ENCODE measurements at regions not wholly inside any gene's neighbourhood (a gene's known extent, or its start where the extent isn't known, plus 50 kb on each side); places are given as distances from the start of the nearest gene placed in this dataset.

GRCh38 chr7:109527833-109528232 is 958.2 kb downstream of the DNAJB9 start:
- H3F3A ChIP-seq (ENCODE audit: low read depth), result no peaks in the 10 kb centered on the region
- Mint-ChIP-seq H3K4me1 (no peaks in the 10 kb centered on the region), H3K36me3 (no peaks in the 10 kb centered on the region), H3K9me3 (no peaks in the 10 kb centered on the region), H3K27ac (no peak overlapping the region), H3K4me3 (no peak overlapping the region), H3K27me3 (ENCODE audit: insufficient read depth, low read depth) (no peaks in the 10 kb centered on the region)
- H3K4me1 ChIP-seq, result no peaks in the 10 kb centered on the region
- DNase-seq (ENCODE audit: low spot score), result no peak
- no peak overlapping the region for H3K4me2 ChIP-seq
- no peaks in the 10 kb centered on the region for H3K79me2 ChIP-seq (ENCODE audit: low read depth)
- H4K20me1 ChIP-seq (ENCODE audit: low read depth), result no peaks in the 10 kb centered on the region
- H3K9me3 ChIP-seq (ENCODE audit: low read depth), result no peaks in the 10 kb centered on the region
- no peaks in the 10 kb centered on the region for H3K27me3 ChIP-seq
- H3K36me3 ChIP-seq, result no peaks in the 10 kb centered on the region
- H3K27ac ChIP-seq, result no peak overlapping the region
- H3K4me3 ChIP-seq, result no peak overlapping the region
- H2AFZ ChIP-seq (replicated peaks), result no peak overlapping the region
- TF ChIP-seq CTCF (IDR thresholded peaks at IDR 0.05) (no peak), EZH2phosphoT487 (IDR thresholded peaks at IDR 0.05) (no peak), EZH2 (IDR thresholded peaks at IDR 0.05) (no peak)
- H3K9ac ChIP-seq, result no peak overlapping the region

- Mint-ChIP-seq H3K36me3 (no peaks in the 10 kb centered on the region), H3K4me3 (no peak overlapping the region), H3K27ac (no peak overlapping the region), H3K4me1 (no peaks in the 10 kb centered on the region), H3K9me3 (no peaks in the 10 kb centered on the region), H3K27me3 (ENCODE audit: insufficient read depth, low read depth) (no peaks in the 10 kb centered on the region)
- Histone ChIP-seq H3K79me2 (ENCODE audit: low read depth) (no peaks in the 10 kb centered on the region), H3K27me3 (no peaks in the 10 kb centered on the region), H3K9me3 (ENCODE audit: low read depth) (no peaks in the 10 kb centered on the region), H3F3A (ENCODE audit: low read depth) (no peaks in the 10 kb centered on the region), H3K27ac (no peak overlapping the region), H3K4me2 (no peak overlapping the region), H3K9ac (no peak overlapping the region), H2AFZ (replicated peaks) (no peak overlapping the region), H3K36me3 (no peaks in the 10 kb centered on the region), H3K4me1 (no peaks in the 10 kb centered on the region), H4K20me1 (ENCODE audit: low read depth) (no peaks in the 10 kb centered on the region), H3K4me3 (no peak overlapping the region)
- TF ChIP-seq CTCF (IDR thresholded peaks at IDR 0.05), result no peak
- no peak for TF ChIP-seq EZH2phosphoT487 (IDR thresholded peaks at IDR 0.05)
- TF ChIP-seq EZH2 (IDR thresholded peaks at IDR 0.05), result no peak
- DNase-seq (ENCODE audit: low spot score), result no peak
Measured at GRCh38 chr7:109529712-109530111, 960.0 kb downstream of the DNAJB9 start.

GRCh38 chr7:109532262-109532992 is 962.8 kb downstream of the DNAJB9 start:
- H3K36me3 ChIP-seq, result no peaks in the 10 kb centered on the region
- H3F3A ChIP-seq (ENCODE audit: low read depth), result no peaks in the 10 kb centered on the region
- H2AFZ ChIP-seq (replicated peaks), result no peak overlapping the region
- no peaks in the 10 kb centered on the region for H4K20me1 ChIP-seq (ENCODE audit: low read depth)
- H3K9ac ChIP-seq, result no peak overlapping the region
- DNase-seq (ENCODE audit: low spot score), result no peak
- no peak overlapping the region for H3K4me3 ChIP-seq
- no peak for TF ChIP-seq EZH2phosphoT487 (IDR thresholded peaks at IDR 0.05)
- TF ChIP-seq EZH2 (IDR thresholded peaks at IDR 0.05), result no peak
- no peak for TF ChIP-seq CTCF (IDR thresholded peaks at IDR 0.05)
- no peak overlapping the region for H3K27ac ChIP-seq
- no peaks in the 10 kb centered on the region for H3K36me3 Mint-ChIP-seq
- no peaks in the 10 kb centered on the region for H3K27me3 Mint-ChIP-seq (ENCODE audit: insufficient read depth, low read depth)
- no peaks in the 10 kb centered on the region for H3K27me3 ChIP-seq
- no peaks in the 10 kb centered on the region for H3K79me2 ChIP-seq (ENCODE audit: low read depth)
- H3K27ac Mint-ChIP-seq, result no peak overlapping the region
- H3K4me1 ChIP-seq, result no peaks in the 10 kb centered on the region
- no peak overlapping the region for H3K4me3 Mint-ChIP-seq
- H3K9me3 Mint-ChIP-seq, result no peaks in the 10 kb centered on the region
- H3K4me2 ChIP-seq, result no peak overlapping the region
- H3K9me3 ChIP-seq (ENCODE audit: low read depth), result no peaks in the 10 kb centered on the region
- H3K4me1 Mint-ChIP-seq, result no peaks in the 10 kb centered on the region

Measured in neural progenitor cell (in vitro differentiated cells).